ENCODE measurements at regions not wholly inside any gene's neighbourhood (a gene's known extent, or its start where the extent isn't known, plus 50 kb on each side); places are given as distances from the start of the nearest gene placed in this dataset.
A peak's percentile ranks its signal among the peaks of the same experiment; 100 is the strongest.
"Not testable (repeated sequence)": the region's sequence is repeated elsewhere in the genome, so short reads cannot be mapped to it uniquely, and the experiment has no call there.

- no peak for ATAC-seq
- Histone ChIP-seq H3K27me3 (ENCODE audit: control insufficient read depth, insufficient read depth) (no peaks in the 10 kb centered on the region), H3K27ac (ENCODE audit: low read length) (no peak overlapping the region)
These were observed 176.1 kb upstream of the HES1 start for GRCh38 chr3:193959861-193960260.

GRCh38 chr3:193960487-193961274 is 175.3 kb upstream of the HES1 start:
- Histone ChIP-seq H3K4me3 (ENCODE audit: low read length) (no peak overlapping the region), H3K9me3 (ENCODE audit: control insufficient read depth, low read length) (no peaks in the 10 kb centered on the region), H3K4me1 (ENCODE audit: control insufficient read depth, insufficient read depth, low read length) (no peaks in the 10 kb centered on the region), H3K27ac (ENCODE audit: low read length) (no peak overlapping the region), H3K27me3 (ENCODE audit: control insufficient read depth, insufficient read depth) (no peaks in the 10 kb centered on the region)
- 54% methylated on average over 21 of the region's 21 CpGs for WGBS
- DNase-seq = peak in 1 of 3 donors; percentile 39
- intact Hi-C loops (cut with DNase I) = loop anchor here in 1 of 4 donors (10.0 kb wide), 1 partner anchor 166 kb away; no protein-coding TSS in a partner anchor
- peak; percentile 78 to 79 for ATAC-seq

More at GRCh38 chr3:193959861-193960260, 176.1 kb upstream of the HES1 start:
- intact Hi-C loops (cut with DNase I) = loop anchor here in 1 of 4 donors (10.0 kb wide), 1 partner anchor 165 kb away; no protein-coding TSS in a partner anchor
- H3K9me3 ChIP-seq (ENCODE audit: control insufficient read depth, low read length) = no peaks in the 10 kb centered on the region
- H3K4me1 ChIP-seq (ENCODE audit: control insufficient read depth, insufficient read depth, low read length) = no peaks in the 10 kb centered on the region
- no peak for DNase-seq
- H3K4me3 ChIP-seq (ENCODE audit: low read length) = no peak overlapping the region

DNA sequence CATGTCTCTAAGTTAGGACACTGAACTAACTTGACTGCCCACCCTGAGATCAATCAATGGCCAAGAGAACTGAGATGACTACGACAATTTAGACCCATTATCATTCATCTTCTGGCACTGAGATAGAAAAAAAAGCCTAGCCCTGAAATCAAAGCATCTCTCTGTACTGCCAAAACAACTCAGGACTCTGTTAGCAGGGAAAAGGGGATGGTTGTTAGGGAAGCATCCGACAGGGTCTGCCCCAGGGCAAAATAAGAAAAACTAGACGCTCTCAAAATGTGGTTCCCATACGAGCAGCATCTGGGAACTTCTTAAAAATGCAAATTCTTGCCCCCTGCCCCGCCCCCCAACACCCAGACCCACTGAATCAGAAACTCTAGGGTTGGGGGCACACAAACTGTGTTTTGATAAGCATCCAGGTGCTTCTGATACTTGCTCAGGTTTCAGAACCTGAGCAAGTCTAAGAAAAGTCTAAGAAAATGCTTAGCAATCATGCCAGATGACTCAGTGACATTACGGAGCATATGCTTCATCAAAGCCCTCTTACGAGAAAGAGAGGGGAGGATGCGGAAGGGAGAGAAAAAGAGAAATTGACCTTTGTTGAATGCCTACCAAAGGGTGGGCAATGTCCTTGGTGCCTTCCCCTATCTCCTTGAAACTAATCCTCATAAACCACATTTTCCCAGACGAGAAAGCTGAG is 172.8 kb upstream of the HES1 start:
- no peaks in the 10 kb centered on the region for H3K4me1 ChIP-seq (ENCODE audit: control insufficient read depth, insufficient read depth, low read length)
- H3K4me3 ChIP-seq (ENCODE audit: low read length) = no peak overlapping the region
- H3K27me3 ChIP-seq (ENCODE audit: control insufficient read depth, insufficient read depth) = no peaks in the 10 kb centered on the region
- H3K9me3 ChIP-seq (ENCODE audit: control insufficient read depth, low read length) = no peaks in the 10 kb centered on the region
- WGBS = 88% methylated on average over 9 of the region's 9 CpGs
- ATAC-seq (no peak), DNase-seq (no peak)
- no peak overlapping the region for H3K27ac ChIP-seq (ENCODE audit: low read length)
- intact Hi-C loops (cut with DNase I) = loop anchor here in 1 of 4 donors (10.0 kb wide), 1 partner anchor 168 kb away; no protein-coding TSS in a partner anchor

- Histone ChIP-seq H3K27me3 (ENCODE audit: control insufficient read depth, insufficient read depth) (no peaks in the 10 kb centered on the region), H3K9me3 (ENCODE audit: control insufficient read depth, low read length) (no peaks in the 10 kb centered on the region), H3K4me1 (ENCODE audit: control insufficient read depth, insufficient read depth, low read length) (no peaks in the 10 kb centered on the region), H3K27ac (ENCODE audit: low read length) (no peak overlapping the region), H3K4me3 (ENCODE audit: low read length) (no peak overlapping the region)
- intact Hi-C loops (cut with DNase I) = loop anchor here in 1 of 4 donors (10.0 kb wide), 1 partner anchor 169 kb away; no protein-coding TSS in a partner anchor
- WGBS = 87% methylated on average over 7 of the region's 7 CpGs
- ATAC-seq (no peak), DNase-seq (no peak)
These were observed 172.0 kb upstream of the HES1 start for GRCh38 chr3:193963808-193964516.

GRCh38 chr3:193964517-193964880 is 171.4 kb upstream of the HES1 start:
- Histone ChIP-seq H3K4me3 (ENCODE audit: low read length) (no peak overlapping the region), H3K9me3 (ENCODE audit: control insufficient read depth, low read length) (no peaks in the 10 kb centered on the region), H3K27ac (ENCODE audit: low read length) (no peak overlapping the region), H3K27me3 (ENCODE audit: control insufficient read depth, insufficient read depth) (no peaks in the 10 kb centered on the region), H3K4me1 (ENCODE audit: control insufficient read depth, insufficient read depth, low read length) (no peaks in the 10 kb centered on the region)
- intact Hi-C loops (cut with DNase I) = loop anchor here in 1 of 4 donors (10.0 kb wide), 1 partner anchor 170 kb away; no protein-coding TSS in a partner anchor
- ATAC-seq (no peak), DNase-seq (no peak)
- WGBS = 87% methylated on average over 2 of the region's 2 CpGs

DNA sequence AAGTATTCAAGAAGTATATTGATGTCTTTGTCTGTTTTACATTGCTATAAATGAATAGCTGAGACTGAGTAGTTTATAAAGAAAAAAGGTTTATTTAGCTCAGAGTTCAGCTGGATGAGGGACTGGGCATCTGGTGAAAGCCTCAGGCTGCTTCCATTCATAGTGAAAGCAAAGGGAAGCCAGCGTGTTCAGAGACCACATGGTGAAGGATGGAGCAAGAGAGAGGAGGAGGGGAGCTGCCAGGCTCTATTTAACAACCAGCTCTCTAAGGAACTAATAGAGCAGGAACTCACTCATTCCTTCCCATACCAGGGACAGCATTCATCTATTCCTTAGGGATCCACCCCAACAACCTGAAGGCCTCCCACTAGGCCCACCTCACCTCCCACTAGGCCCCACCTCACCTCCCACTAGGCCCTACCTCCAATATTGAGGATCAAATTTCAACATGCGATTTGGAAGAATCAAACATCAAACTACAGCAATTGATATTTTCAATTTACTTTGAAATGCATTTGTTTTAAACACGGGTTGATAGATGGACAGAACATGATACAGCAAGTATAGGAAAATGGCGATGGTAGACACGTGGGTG is 167.5 kb upstream of the HES1 start:
- no peak for DNase-seq
- no peak for ATAC-seq
- intact Hi-C loops (cut with DNase I) = loop anchor here in 1 of 4 donors (10.0 kb wide), 1 partner anchor 174 kb away; no protein-coding TSS in a partner anchor
- H3K27ac ChIP-seq (ENCODE audit: low read length) = no peak overlapping the region
- no peaks in the 10 kb centered on the region for H3K9me3 ChIP-seq (ENCODE audit: control insufficient read depth, low read length)
- WGBS = 95% methylated on average over 5 of the region's 5 CpGs
- H3K27me3 ChIP-seq (ENCODE audit: control insufficient read depth, insufficient read depth) = no peaks in the 10 kb centered on the region
- no peak overlapping the region for H3K4me3 ChIP-seq (ENCODE audit: low read length)
- H3K4me1 ChIP-seq (ENCODE audit: control insufficient read depth, insufficient read depth, low read length) = no peaks in the 10 kb centered on the region

- peak; percentile 41 to 65 for ATAC-seq
- not testable (repeated sequence) for H3K4me3 ChIP-seq (ENCODE audit: low read length); H3K9me3 ChIP-seq (ENCODE audit: control insufficient read depth, low read length); H3K27ac ChIP-seq (ENCODE audit: low read length); H3K27me3 ChIP-seq (ENCODE audit: control insufficient read depth, insufficient read depth); DNase-seq; H3K4me1 ChIP-seq (ENCODE audit: control insufficient read depth, insufficient read depth, low read length)
- WGBS = 52% methylated on average over 7 of the region's 7 CpGs
- intact Hi-C loops (cut with DNase I) = loop anchor here in 2 of 4 donors (10.0 kb wide), 2 partner anchors 165 to 185 kb away; partner anchors contain the start of gene HES1 (in 1 of the 2)
These were observed 165.7 kb upstream of the HES1 start for GRCh38 chr3:193970131-193970772.

GRCh38 chr3:193970773-193971206 is 165.2 kb upstream of the HES1 start:
- H3K9me3 ChIP-seq (ENCODE audit: control insufficient read depth, low read length) = no peaks in the 10 kb centered on the region
- H3K27me3 ChIP-seq (ENCODE audit: control insufficient read depth, insufficient read depth) = no peaks in the 10 kb centered on the region
- H3K4me3 ChIP-seq (ENCODE audit: low read length) = no peak overlapping the region
- H3K27ac ChIP-seq (ENCODE audit: low read length) = no peak overlapping the region
- whole genome bisulfite sequencing = 62% methylated on average over 3 of the region's 3 CpGs
- peaks cover 4% of the 10 kb centered on the region for H3K4me1 ChIP-seq (ENCODE audit: control insufficient read depth, insufficient read depth, low read length)
- no peak for ATAC-seq
- intact Hi-C loops (cut with DNase I) = loop anchor here in 2 of 4 donors (10.0 kb wide), 2 partner anchors 164 to 186 kb away; partner anchors contain the start of gene HES1 (in 1 of the 2)
- DNase-seq = no peak

DNA sequence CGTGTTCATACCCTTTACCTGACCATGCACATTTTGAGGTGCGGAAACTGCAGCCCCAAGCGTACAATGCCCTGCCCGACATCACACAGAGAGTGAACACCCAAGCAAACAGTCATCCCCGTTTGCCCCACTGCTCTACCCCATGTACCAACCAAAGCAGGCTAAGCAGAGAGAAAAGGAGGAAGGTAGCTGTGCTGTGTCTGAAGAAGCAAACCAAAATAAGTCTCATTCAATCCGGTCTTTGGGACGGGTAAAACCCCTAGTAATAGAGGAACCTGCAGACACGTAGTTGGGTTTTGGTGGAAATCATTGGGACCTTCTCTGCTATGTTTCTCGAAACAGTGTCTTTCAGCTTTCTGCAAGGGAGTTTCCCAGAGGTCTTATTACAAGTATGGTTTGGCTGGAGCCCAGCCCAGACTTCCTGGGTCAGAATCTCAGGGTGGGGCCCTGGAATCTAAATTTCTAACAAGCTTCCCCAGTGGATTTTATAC is 164.6 kb upstream of the HES1 start:
- H3K9me3 ChIP-seq (ENCODE audit: control insufficient read depth, low read length) = no peaks in the 10 kb centered on the region
- ATAC-seq (peak in 1 of 2 donors; percentile 12), DNase-seq (peak in 1 of 3 donors; percentile 65)
- WGBS = 78% methylated on average over 9 of the region's 9 CpGs
- H3K4me3 ChIP-seq (ENCODE audit: low read length) = no peak overlapping the region
- intact Hi-C loops (cut with DNase I) = loop anchor here in 2 of 4 donors (10.0 kb wide), 2 partner anchors 163 to 187 kb away; partner anchors contain the start of gene HES1 (in 1 of the 2)
- peaks cover 4% of the 10 kb centered on the region for H3K4me1 ChIP-seq (ENCODE audit: control insufficient read depth, insufficient read depth, low read length)
- H3K27me3 ChIP-seq (ENCODE audit: control insufficient read depth, insufficient read depth) = no peaks in the 10 kb centered on the region
- no peak overlapping the region for H3K27ac ChIP-seq (ENCODE audit: low read length)

- DNase-seq (no peak), ATAC-seq (no peak)
- H3K27me3 ChIP-seq (ENCODE audit: control insufficient read depth, insufficient read depth) = no peaks in the 10 kb centered on the region
- peaks cover 4% of the 10 kb centered on the region for H3K4me1 ChIP-seq (ENCODE audit: control insufficient read depth, insufficient read depth, low read length)
- no peaks in the 10 kb centered on the region for H3K9me3 ChIP-seq (ENCODE audit: control insufficient read depth, low read length)
- no peak overlapping the region for H3K27ac ChIP-seq (ENCODE audit: low read length)
- 98% methylated on average over 1 of the region's 1 CpG for WGBS
- intact Hi-C loops (cut with DNase I) = loop anchor here in 2 of 4 donors (10.0 kb wide), 2 partner anchors 163 to 187 kb away; partner anchors contain the start of gene HES1 (in 1 of the 2)
- H3K4me3 ChIP-seq (ENCODE audit: low read length) = no peak overlapping the region
These were observed 164.0 kb upstream of the HES1 start for GRCh38 chr3:193971966-193972365.
